Erythroblast (primary cell): ENCODE measurements at regions not wholly inside any gene's neighbourhood (a gene's known extent, or its start where the extent isn't known, plus 50 kb on each side); places are given as distances from the start of the nearest gene placed in this dataset.
"Not testable (repeated sequence)": the region's sequence is repeated elsewhere in the genome, so short reads cannot be mapped to it uniquely, and the experiment has no call there.

Experiments used
- GATA1 ChIP-seq: IDR thresholded peaks from 2 replicates; pipeline ENCODE4 v1.6.1; 2011; ENCODE audit warnings: low read depth, mild to moderate bottlenecking, control low read depth, low read length, moderate library complexity
- POLR2A ChIP-seq: IDR thresholded peaks from 2 replicates; pipeline ENCODE4 v1.6.1; 2011; ENCODE audit warnings: mild to moderate bottlenecking, low read length

GRCh38 chr21:32831779-32832178 is 60.2 kb upstream of the PAXBP1 start:
- not testable (repeated sequence) for TF ChIP-seq POLR2A, GATA1
